CD4-positive, alpha-beta T cell treated with Interleukin-17A for 4 hours (primary cell): ENCODE measurements at regions not wholly inside any gene's neighbourhood (a gene's known extent, or its start where the extent isn't known, plus 50 kb on each side); places are given as distances from the start of the nearest gene placed in this dataset.
"Not testable (repeated sequence)": the region's sequence is repeated elsewhere in the genome, so short reads cannot be mapped to it uniquely, and the experiment has no call there.

ENCODE experiments used
- DNase-seq: peaks from one replicate; pipeline ENCODE4 v3.0.0-alpha.2; 2020; ENCODE audit warnings: mixed read lengths

DNA sequence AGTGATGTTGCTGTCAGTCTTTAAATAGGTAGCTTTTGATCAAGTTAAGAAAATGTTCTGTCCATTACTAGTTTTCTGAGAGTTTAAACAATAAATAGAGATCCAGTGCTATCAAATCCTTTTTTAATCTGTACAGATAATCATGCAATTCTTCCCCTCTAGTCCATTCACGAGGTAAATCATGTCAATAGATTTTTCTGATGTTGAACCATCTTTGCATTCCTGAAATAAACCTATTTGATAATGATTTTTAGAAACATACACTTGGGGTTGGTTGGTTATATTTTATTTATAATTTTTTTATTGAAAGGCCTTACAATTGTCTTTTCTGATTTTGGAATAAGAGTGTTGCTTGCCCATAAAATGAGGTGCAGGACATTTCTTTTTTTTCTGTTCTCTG lies 95.0 kb downstream of the FAM53A start:
- no peak for DNase-seq

DNA sequence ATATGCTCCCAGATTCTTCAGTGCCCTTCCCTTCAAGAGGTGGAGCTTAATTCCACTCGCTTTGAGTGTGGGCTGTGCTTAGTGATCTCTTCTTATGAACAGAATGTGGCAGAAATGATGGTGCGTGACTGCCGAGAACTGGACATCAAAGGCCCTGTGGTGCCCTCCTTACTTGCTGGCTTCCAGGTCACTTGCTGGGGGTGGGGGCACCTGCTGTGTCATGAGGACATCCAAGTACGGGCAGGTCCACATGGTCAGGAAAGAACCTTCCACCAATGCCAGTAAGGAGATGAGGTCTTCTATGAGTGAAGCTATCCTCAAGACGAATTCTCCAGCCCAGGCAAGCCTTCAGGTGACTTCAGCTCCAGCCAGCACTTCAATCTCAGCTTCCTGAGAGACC lies 95.8 kb downstream of the FAM53A start:
- no peak for DNase-seq

- peak; percentile 1 for DNase-seq
These were observed 99.6 kb downstream of the FAM53A start for GRCh38 chr4:1584498-1584897.

GRCh38 chr4:1583859-1584258 lies 100.3 kb downstream of the FAM53A start:
- no peak for DNase-seq

- peak; percentile 1 for DNase-seq
These were observed 100.9 kb downstream of the FAM53A start for GRCh38 chr4:1583051-1583785.

- DNase-seq = no peak
These were observed 101.9 kb downstream of the FAM53A start for GRCh38 chr4:1582227-1582626.

- DNase-seq = peak; percentile 93
These were observed 102.8 kb downstream of the FAM53A start for GRCh38 chr4:1581164-1581894.

DNA sequence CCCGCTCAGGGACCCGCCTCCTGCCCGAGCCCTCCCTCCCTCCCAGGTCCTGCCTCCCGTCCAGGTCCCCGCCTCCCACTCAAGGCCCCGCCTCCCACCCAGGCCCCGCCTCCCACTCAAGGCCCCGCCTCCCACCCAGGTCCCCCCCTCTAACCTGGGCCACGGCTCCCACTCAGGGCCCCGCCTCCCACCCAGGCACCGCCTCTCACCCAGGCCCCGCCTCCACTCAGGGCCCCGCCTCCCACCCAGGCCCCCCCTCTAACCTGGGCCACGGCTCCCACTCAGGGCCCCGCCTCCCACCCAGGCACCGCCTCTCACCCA lies 103.5 kb downstream of the FAM53A start:
- not testable (repeated sequence) for DNase-seq

DNA sequence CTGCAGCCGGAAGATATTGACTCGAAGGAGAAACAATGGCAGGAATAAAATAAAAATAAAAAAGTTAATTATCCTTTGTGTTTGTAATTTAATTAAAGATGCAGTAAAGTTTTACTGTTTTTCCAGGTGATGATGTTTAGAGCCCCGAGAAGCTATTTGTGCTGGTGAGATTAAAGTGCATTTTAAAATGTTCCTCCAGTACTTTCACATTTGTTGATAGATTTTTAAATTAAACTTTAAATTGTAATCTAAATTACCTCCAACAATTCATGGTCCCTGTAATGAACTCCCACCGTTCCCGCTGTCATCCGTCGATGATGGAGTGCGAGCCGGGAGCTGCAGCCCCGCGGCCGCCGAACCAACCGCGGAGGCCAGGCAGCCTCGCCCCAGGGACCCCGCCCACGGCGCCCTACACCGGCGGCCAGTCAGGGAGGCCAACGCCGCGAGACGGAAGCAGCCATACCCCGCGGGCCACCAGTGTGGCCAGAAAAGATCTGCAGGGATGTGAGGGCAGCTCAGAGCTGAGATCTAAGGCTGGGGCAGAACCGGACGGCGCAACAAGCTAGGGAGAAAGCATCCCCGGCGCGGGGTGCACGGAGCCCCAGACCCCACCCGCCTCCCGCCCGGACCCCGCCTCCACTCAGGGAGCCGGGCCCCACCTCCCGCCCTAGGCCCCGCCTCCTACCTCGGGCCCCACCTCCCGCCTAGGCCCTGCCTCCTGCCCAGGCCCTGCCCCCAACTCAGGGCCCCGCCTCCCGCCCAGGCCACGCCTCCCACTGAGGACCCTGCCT lies 104.0 kb downstream of the FAM53A start:
- DNase-seq = peak; percentile 95

DNA sequence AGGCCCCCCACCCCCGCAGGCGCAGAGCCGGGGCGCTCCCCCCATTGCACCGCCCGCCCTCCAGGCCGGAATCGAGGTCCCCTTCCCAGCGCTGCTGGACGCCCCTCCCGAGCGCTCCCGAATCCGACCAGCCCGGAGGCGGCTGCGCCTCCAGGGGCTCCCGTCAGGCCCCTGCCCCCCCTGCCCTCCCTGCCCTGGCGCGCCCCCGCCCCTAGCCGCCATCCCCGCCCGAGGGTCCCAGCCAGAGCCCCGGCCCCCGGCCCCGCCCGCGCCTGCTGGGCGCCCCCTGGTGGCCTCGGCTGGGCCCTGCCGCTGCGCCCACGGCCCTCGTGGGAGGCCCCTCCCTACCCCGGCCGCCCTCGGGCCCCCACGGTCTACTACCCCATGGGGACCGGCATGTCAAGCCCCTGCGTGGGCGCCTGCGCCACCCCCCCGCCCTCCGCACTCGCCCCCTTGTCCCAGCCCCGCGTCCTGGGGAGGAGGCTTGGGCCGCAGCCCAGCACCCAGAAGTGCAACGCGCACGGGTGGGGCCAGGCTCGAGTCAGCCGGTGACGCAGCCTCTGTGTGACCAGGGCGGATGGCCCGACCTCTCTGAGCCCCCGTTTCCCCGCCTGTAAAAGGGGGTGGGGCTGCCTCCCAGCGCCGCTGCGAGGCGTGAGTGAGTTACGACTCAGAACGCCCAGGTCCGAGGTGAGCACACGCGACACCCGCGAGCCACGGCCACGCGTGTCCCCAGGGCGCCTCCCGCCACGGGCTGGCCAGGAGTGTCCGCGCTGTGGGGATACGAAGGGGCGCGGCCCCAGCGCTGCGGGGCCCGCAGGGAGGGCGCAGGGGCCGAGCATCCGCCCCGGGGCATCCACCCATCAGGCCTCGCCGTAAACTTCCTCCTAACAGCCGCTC lies 104.9 kb downstream of the FAM53A start:
- peak; percentile 85 for DNase-seq

GRCh38 chr4:1578251-1578773 lies 105.8 kb downstream of the FAM53A start:
- no peak for DNase-seq

DNA sequence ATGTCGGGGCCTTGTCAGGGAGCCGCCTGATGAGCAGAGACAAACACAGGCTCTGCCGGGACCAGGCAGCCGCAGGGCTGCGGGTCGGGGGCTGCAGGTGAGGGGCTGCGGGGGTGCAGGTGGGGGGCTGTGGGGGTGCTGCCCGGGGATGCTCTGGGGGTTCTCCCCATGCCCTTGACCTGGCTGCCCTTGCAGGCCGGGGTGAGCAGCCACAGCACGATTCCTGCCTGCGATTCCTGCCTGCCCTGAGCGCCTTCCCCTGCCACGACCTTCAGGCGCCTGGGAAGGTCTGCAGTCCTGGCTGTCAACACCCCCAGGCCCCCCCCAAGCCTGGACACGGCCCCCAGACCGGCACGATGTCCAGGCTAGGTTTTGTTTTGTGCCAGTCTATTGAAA lies 106.3 kb downstream of the FAM53A start:
- DNase-seq = no peak

GRCh38 chr4:1576961-1577821 lies 106.9 kb downstream of the FAM53A start:
- no peak for DNase-seq

- DNase-seq = no peak
These were observed 107.7 kb downstream of the FAM53A start for GRCh38 chr4:1576304-1576960.

GRCh38 chr4:1575418-1576303 lies 108.5 kb downstream of the FAM53A start:
- DNase-seq = no peak

GRCh38 chr4:1574601-1575417 lies 109.3 kb downstream of the FAM53A start:
- no peak for DNase-seq

- DNase-seq = no peak
These were observed 110.2 kb downstream of the FAM53A start for GRCh38 chr4:1573830-1574459.

DNA sequence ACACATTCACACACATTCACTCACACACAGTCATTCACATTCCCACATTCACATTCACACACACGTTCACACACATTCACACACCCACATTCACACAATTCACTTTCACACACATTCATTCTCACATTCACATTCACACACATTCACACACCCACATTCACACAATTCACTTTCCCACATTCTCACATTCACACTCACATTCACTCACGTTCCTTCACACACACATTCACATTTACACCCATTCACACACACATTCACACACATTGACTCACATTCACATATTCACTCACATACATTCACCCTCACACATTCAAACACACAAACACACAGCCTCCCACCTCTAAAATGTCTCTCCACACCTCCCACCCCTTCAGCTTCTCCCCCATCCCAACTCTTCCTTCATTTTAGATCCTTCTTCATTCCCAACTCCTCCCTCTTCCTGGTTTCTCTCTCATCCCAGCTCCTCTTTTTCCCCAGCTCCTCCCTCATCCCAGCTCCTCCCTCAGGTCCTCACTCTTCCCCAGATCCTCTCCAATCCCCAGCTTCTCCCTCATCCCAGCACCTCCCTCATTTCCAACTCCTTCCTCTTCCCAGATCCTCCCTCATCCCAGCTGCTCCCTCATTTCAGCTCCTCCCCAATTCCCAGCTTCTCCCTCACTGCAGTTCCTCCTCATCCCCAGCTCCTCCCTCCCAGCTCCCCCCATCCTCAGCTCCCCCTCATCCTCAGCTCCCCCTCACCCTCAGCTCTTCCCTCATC lies 111.0 kb downstream of the FAM53A start:
- DNase-seq = no peak
